Transverse colon (tissue), 4 donors: ENCODE measurements at regions not wholly inside any gene's neighbourhood (a gene's known extent, or its start where the extent isn't known, plus 50 kb on each side); places are given as distances from the start of the nearest gene placed in this dataset.

Source experiments
- CTCF ChIP-seq, 5 experiments: fragments of 200-600 bp in 3 of 5; fragments of 450-650 bp in 2 of 5; sonication (generic) in 3 of 5; IDR thresholded peaks; 1 replicate in 2 of 5; 2 replicates in 3 of 5; pipeline ENCODE4 v1.5.1; 2016 to 2017; ENCODE audit warnings: antibody characterized with exemption in 5 of 5, inconsistent platforms in 3 of 5, mild to moderate bottlenecking in 2 of 5, moderate library complexity in 1 of 5
- POLR2AphosphoS5 ChIP-seq, 3 donors: sonication (generic); formaldehyde crosslinking; IDR thresholded peaks; one replicate each; pipeline ENCODE4 v1.6.1; 2016; ENCODE audit warnings: antibody characterized with exemption in 3 of 3

DNA sequence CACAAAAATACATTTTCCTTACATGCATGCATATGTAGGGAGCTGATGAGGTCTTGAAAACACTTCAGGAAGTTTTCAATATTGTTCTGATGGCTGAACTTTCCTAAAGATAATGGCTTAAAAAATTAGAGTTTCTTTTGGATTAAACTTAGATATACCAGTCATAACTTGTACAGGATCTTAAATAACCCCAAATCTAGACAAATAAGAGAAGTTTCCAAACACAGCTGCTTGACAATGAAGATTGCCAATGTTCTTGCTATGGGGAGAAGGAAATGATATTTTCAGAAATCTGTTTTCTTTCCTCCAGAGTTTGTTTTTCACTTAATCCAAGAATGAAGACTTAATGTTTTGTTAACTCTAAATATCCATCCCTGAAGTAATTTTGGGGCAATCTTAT is 54.6 kb upstream of the SPTBN1 start:
- TF ChIP-seq CTCF (IDR thresholded peaks at IDR 0.05) (no peak), POLR2AphosphoS5 (IDR thresholded peaks at IDR 0.05) (no peak)
